ENCODE measurements at regions not wholly inside any gene's neighbourhood (a gene's known extent, or its start where the extent isn't known, plus 50 kb on each side); places are given as distances from the start of the nearest gene placed in this dataset.

- no peak overlapping the region for H2AFZ ChIP-seq
- no peaks in the 10 kb centered on the region for H3K27me3 Mint-ChIP-seq (ENCODE audit: insufficient read depth, low read depth, poor library complexity)
- no peak overlapping the region for H3K27ac ChIP-seq (ENCODE audit: low read depth)
- H3K4me3 Mint-ChIP-seq, result no peak overlapping the region
- H3K9me3 Mint-ChIP-seq, result peaks cover 38% of the 10 kb centered on the region
- H3F3A ChIP-seq (replicated peaks; ENCODE audit: low read depth), result no peaks in the 10 kb centered on the region
- H3K79me2 ChIP-seq (replicated peaks; ENCODE audit: insufficient read depth), result no peaks in the 10 kb centered on the region
- H3K27ac Mint-ChIP-seq, result no peak overlapping the region
- peaks cover 10% of the 10 kb centered on the region; the same call in 2 of the 3 replicates for H3K4me1 Mint-ChIP-seq
- H3K36me3 ChIP-seq (ENCODE audit: insufficient read depth), result no peaks in the 10 kb centered on the region
- H4K20me1 ChIP-seq (replicated peaks; ENCODE audit: insufficient read depth), result no peaks in the 10 kb centered on the region
- peaks cover 13% of the 10 kb centered on the region for H3K4me1 ChIP-seq (ENCODE audit: insufficient read depth)
- H3K4me3 ChIP-seq, result no peak overlapping the region
- TF ChIP-seq ETS1 (IDR thresholded peaks at IDR 0.05) (no peak), JUNB (IDR thresholded peaks at IDR 0.05; ENCODE audit: unreplicated experiment) (no peak), EZH2phosphoT487 (IDR thresholded peaks at IDR 0.05; ENCODE audit: unreplicated experiment) (no peak), STAT1 (IDR thresholded peaks at IDR 0.05; ENCODE audit: unreplicated experiment) (no peak), ZNF462 (CRISPR knock-in tag; IDR thresholded peaks at IDR 0.05) (no peak), CREB1 (CRISPR knock-in tag; IDR thresholded peaks at IDR 0.05; ENCODE audit: low read depth) (no peak), POLR2AphosphoS5 (IDR thresholded peaks at IDR 0.05; ENCODE audit: low read depth) (no peak), NANOG (IDR thresholded peaks at IDR 0.05; ENCODE audit: borderline replicate concordance) (no peak), ZNF331 (CRISPR knock-in tag; IDR thresholded peaks at IDR 0.05; ENCODE audit: low read depth) (no peak), CTCF (conservative IDR thresholded peaks at IDR 0.05; ENCODE audit: low read depth in 2 of 2) (no peak), EZH2 (IDR thresholded peaks at IDR 0.05; ENCODE audit: low read depth, unreplicated experiment) (no peak)
- H3K9me2 ChIP-seq (ENCODE audit: insufficient read depth), result peaks cover 5% of the 10 kb centered on the region; the same call in 1 of the 2 replicates
- H3K36me3 Mint-ChIP-seq (ENCODE audit: low read depth), result no peaks in the 10 kb centered on the region
- no peak for DNase-seq (ENCODE audit: low spot score)
- no peak for ATAC-seq
- no peak overlapping the region for H3K4me2 ChIP-seq
- H3K27me3 ChIP-seq (ENCODE audit: insufficient read depth), result no peaks in the 10 kb centered on the region
Measured at GRCh38 chr9:118455788-118456187, 751.6 kb downstream of the TLR4 start.

All from GM23338 (cell line).